Epithelial cell of prostate (primary cell): ENCODE measurements at regions not wholly inside any gene's neighbourhood (a gene's known extent, or its start where the extent isn't known, plus 50 kb on each side); places are given as distances from the start of the nearest gene placed in this dataset.
"Not testable (repeated sequence)": the region's sequence is repeated elsewhere in the genome, so short reads cannot be mapped to it uniquely, and the experiment has no call there.

ENCODE experiments used
- DNase-seq: peaks from one replicate; pipeline ENCODE4 v3.0.0-alpha.2; 2011; ENCODE audit warnings: low read depth, low spot score
- H3K27ac ChIP-seq: fragments of 450-650 bp; 2 replicates; pipeline ENCODE4 v1.5.1; 2017; ENCODE audit warnings: mild to moderate bottlenecking

GRCh38 chr10:117778241-117778640 lies 235.7 kb downstream of the EMX2 start:
- DNase-seq, result no peak
- H3K27ac ChIP-seq, result no peak overlapping the region

GRCh38 chr10:117780411-117780810 lies 237.9 kb downstream of the EMX2 start:
- DNase-seq, result no peak
- no peak overlapping the region for H3K27ac ChIP-seq

GRCh38 chr10:117781216-117781831 lies 238.8 kb downstream of the EMX2 start:
- DNase-seq, result no peak
- H3K27ac ChIP-seq, result no peak overlapping the region

- H3K27ac ChIP-seq, result no peak overlapping the region
- DNase-seq, result no peak
Observed at GRCh38 chr10:117782276-117782675, 239.7 kb downstream of the EMX2 start.

- DNase-seq, result no peak
Observed at GRCh38 chr10:117783698-117784395, 241.3 kb downstream of the EMX2 start.

GRCh38 chr10:117784776-117785175 lies 242.2 kb downstream of the EMX2 start:
- no peak overlapping the region for H3K27ac ChIP-seq
- DNase-seq, result no peak

More at GRCh38 chr10:117783698-117784395, 241.3 kb downstream of the EMX2 start:
- H3K27ac ChIP-seq, result no peak overlapping the region

GRCh38 chr10:117788911-117789310 lies 246.4 kb downstream of the EMX2 start:
- H3K27ac ChIP-seq, result no peak overlapping the region
- no peak for DNase-seq

- no peak overlapping the region for H3K27ac ChIP-seq
- no peak for DNase-seq
Observed at GRCh38 chr10:117790179-117790578, 247.6 kb downstream of the EMX2 start.

- no peak for DNase-seq
- H3K27ac ChIP-seq, result no peak overlapping the region
Observed at GRCh38 chr10:117790621-117791020, 248.1 kb downstream of the EMX2 start.

GRCh38 chr10:117792214-117792613 lies 249.7 kb downstream of the EMX2 start:
- no peak overlapping the region for H3K27ac ChIP-seq
- no peak for DNase-seq

GRCh38 chr10:117796130-117796745 lies 250.5 kb downstream of the RAB11FIP2 start:
- H3K27ac ChIP-seq, result no peak overlapping the region

GRCh38 chr10:117797296-117797695 lies 249.4 kb downstream of the RAB11FIP2 start:
- H3K27ac ChIP-seq, result no peak overlapping the region
- DNase-seq, result no peak

More at GRCh38 chr10:117796130-117796745, 250.5 kb downstream of the RAB11FIP2 start:
- DNase-seq, result no peak

GRCh38 chr10:117801691-117802090 lies 245.1 kb downstream of the RAB11FIP2 start:
- no peak overlapping the region for H3K27ac ChIP-seq
- DNase-seq, result no peak

GRCh38 chr10:117804470-117805011 lies 242.2 kb downstream of the RAB11FIP2 start:
- no peak overlapping the region for H3K27ac ChIP-seq
- DNase-seq, result no peak

GRCh38 chr10:117805139-117805538 lies 241.6 kb downstream of the RAB11FIP2 start:
- DNase-seq, result no peak

GRCh38 chr10:117807441-117807840 lies 239.3 kb downstream of the RAB11FIP2 start:
- no peak for DNase-seq
- no peak overlapping the region for H3K27ac ChIP-seq

More at GRCh38 chr10:117805139-117805538, 241.6 kb downstream of the RAB11FIP2 start:
- H3K27ac ChIP-seq, result no peak overlapping the region

GRCh38 chr10:117815816-117816215 lies 230.9 kb downstream of the RAB11FIP2 start:
- not testable (repeated sequence) for DNase-seq

GRCh38 chr10:117817116-117817515 lies 229.6 kb downstream of the RAB11FIP2 start:
- H3K27ac ChIP-seq, result no peak overlapping the region
- no peak for DNase-seq

More at GRCh38 chr10:117815816-117816215, 230.9 kb downstream of the RAB11FIP2 start:
- H3K27ac ChIP-seq, result not testable (repeated sequence)

GRCh38 chr10:117818721-117819120 lies 228.0 kb downstream of the RAB11FIP2 start:
- H3K27ac ChIP-seq, result no peak overlapping the region
- no peak for DNase-seq

- DNase-seq, result no peak
- H3K27ac ChIP-seq, result no peak overlapping the region
Observed at GRCh38 chr10:117819304-117819703, 227.4 kb downstream of the RAB11FIP2 start.

- H3K27ac ChIP-seq, result no peak overlapping the region
- DNase-seq, result no peak
Observed at GRCh38 chr10:117823980-117824379, 222.8 kb downstream of the RAB11FIP2 start.
